ENCODE measurements at regions not wholly inside any gene's neighbourhood (a gene's known extent, or its start where the extent isn't known, plus 50 kb on each side); places are given as distances from the start of the nearest gene placed in this dataset.

- TF ChIP-seq RARB (CRISPR knock-in tag; IDR thresholded peaks at IDR 0.05): no peak
- TF ChIP-seq, protein P1, sequence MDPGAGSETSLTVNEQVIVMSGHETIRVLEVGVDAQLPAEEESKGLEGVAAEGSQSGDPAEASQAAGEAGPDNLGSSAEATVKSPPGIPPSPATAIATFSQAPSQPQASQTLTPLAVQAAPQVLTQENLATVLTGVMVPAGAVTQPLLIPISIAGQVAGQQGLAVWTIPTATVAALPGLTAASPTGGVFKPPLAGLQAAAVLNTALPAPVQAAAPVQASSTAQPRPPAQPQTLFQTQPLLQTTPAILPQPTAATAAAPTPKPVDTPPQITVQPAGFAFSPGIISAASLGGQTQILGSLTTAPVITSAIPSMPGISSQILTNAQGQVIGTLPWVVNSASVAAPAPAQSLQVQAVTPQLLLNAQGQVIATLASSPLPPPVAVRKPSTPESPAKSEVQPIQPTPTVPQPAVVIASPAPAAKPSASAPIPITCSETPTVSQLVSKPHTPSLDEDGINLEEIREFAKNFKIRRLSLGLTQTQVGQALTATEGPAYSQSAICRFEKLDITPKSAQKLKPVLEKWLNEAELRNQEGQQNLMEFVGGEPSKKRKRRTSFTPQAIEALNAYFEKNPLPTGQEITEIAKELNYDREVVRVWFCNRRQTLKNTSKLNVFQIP (CRISPR knock-in tag; IDR thresholded peaks at IDR 0.05; ENCODE audit: borderline replicate concordance, low read depth): no peak
- no peak for TF ChIP-seq ZNF70 (CRISPR knock-in tag; IDR thresholded peaks at IDR 0.05)
- no peak for TF ChIP-seq ZFP30 (CRISPR knock-in tag; IDR thresholded peaks at IDR 0.05)
Observed at GRCh38 chr4:18914182-18914581, 892.6 kb upstream of the LCORL start.

All from SK-N-SH treated with all-trans-retinoic acid at 6 μM for 48 hours (cell line).